SJSA1 (cell line): ENCODE measurements at regions not wholly inside any gene's neighbourhood (a gene's known extent, or its start where the extent isn't known, plus 50 kb on each side); places are given as distances from the start of the nearest gene placed in this dataset.
A peak's percentile ranks its signal among the peaks of the same experiment; 100 is the strongest.

Experiments
- DNase-seq, 2 experiments: peaks; one replicate each; pipeline ENCODE4 v3.0.0-alpha.2; 2015 to 2020; ENCODE audit warnings: low spot score in 2 of 2, low read depth in 1 of 2
- H3K27ac ChIP-seq: fragments of 250-450 bp; sonication (Bioruptor Pico); 2 replicates; pipeline ENCODE4 v1.5.1; 2020; ENCODE audit warnings: mild to moderate bottlenecking, moderate library complexity
- H3K27me3 ChIP-seq: fragments of 250-450 bp; sonication (Bioruptor Pico); replicated peaks from 2 replicates; pipeline ENCODE4 v1.5.1; 2020; ENCODE audit warnings: mild to moderate bottlenecking, moderate library complexity
- H3K36me3 ChIP-seq: fragments of 250-450 bp; sonication (Bioruptor Pico); 2 replicates; pipeline ENCODE4 v1.5.1; 2020; ENCODE audit warnings: mild to moderate bottlenecking
- H3K4me1 ChIP-seq: fragments of 250-450 bp; sonication (Bioruptor Pico); replicated peaks from 2 replicates; pipeline ENCODE4 v1.6.1; 2021; ENCODE audit warnings: mild to moderate bottlenecking
- H3K4me3 ChIP-seq: fragments of 250-450 bp; sonication (Bioruptor Pico); 2 replicates; pipeline ENCODE4 v1.5.1; 2020; ENCODE audit warnings: mild to moderate bottlenecking
- H3K9me3 ChIP-seq: fragments of 250-450 bp; sonication (Bioruptor Pico); replicated peaks from 2 replicates; pipeline ENCODE4 v1.5.1; 2020; ENCODE audit warnings: mild to moderate bottlenecking

DNA sequence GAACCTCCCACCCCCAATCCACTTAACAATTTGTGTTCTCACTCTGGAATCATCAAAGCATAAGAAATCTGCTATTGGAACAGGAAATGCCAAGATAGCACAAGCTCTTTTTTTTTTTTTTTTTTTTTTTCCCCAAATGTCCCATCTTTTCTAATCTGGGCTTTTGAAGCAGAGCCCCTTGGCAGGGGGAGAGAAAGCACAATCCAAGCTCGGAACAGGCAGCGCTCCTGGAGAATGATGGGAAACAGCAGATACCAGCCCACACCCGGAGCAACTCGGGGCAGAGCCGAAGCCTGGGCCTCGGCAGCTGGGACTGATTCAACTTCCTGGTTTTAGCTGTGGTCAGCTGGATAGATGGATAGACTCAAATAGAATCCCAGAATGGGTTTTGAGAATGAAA, 235.1 kb downstream of the QDPR start:
- Histone ChIP-seq H3K9me3 (no peaks in the 10 kb centered on the region), H3K4me1 (no peaks in the 10 kb centered on the region; the same call in 1 of the 2 replicates), H3K4me3 (no peak overlapping the region), H3K27ac (no peak overlapping the region), H3K36me3 (no peaks in the 10 kb centered on the region), H3K27me3 (no peaks in the 10 kb centered on the region)
- peak in 1 of 2 experiments; percentile 42 for DNase-seq

DNA sequence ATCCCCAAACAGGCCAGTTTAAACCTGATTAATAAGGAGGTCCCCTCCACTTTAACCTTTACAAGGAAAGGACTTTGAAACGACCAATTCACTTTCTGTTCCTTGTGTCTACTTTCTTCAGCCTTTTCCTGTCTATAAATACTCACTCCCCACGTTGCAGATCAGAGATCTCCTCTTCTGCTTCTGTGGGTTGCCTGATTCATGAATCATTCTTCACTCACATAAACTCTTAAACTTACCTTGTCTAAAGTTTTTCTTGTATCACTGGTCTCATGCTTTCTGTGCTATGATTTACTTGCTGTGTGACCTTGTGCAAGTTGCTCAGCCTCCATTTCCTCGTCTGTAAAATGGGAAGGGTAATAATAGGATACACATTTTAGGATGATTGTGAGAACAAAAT, 236.1 kb downstream of the QDPR start:
- H3K4me3 ChIP-seq, result no peak overlapping the region
- no peaks in the 10 kb centered on the region for H3K36me3 ChIP-seq
- no peaks in the 10 kb centered on the region for H3K9me3 ChIP-seq
- H3K4me1 ChIP-seq, result no peaks in the 10 kb centered on the region; the same call in 1 of the 2 replicates
- peak in 1 of 2 experiments; percentile 8 for DNase-seq
- no peak overlapping the region for H3K27ac ChIP-seq
- H3K27me3 ChIP-seq, result no peaks in the 10 kb centered on the region

DNA sequence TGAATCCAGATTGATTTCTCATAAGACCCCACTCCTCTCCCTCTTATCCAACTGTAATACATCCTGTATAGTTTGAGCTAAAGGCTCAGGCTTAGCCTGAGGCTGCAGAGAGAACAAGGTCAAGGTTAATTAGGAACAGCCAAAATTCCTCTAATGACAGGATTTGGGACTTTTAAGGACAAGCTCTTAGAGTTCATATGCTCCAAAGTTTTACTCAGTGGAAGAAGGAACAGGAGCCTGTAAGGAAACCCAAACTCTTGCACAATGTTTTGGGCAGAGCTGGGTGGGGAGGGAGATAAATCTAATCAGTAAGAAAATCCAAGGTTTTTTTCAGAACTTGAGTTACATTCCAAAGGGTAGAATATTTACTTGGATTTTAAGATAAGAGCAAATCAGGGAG, 238.8 kb downstream of the QDPR start:
- Histone ChIP-seq H3K4me1 (no peaks in the 10 kb centered on the region; the same call in 1 of the 2 replicates), H3K4me3 (no peak overlapping the region), H3K27me3 (no peaks in the 10 kb centered on the region), H3K27ac (no peak overlapping the region), H3K9me3 (no peaks in the 10 kb centered on the region), H3K36me3 (no peaks in the 10 kb centered on the region)
- peak in 1 of 2 experiments; percentile 11 for DNase-seq

DNA sequence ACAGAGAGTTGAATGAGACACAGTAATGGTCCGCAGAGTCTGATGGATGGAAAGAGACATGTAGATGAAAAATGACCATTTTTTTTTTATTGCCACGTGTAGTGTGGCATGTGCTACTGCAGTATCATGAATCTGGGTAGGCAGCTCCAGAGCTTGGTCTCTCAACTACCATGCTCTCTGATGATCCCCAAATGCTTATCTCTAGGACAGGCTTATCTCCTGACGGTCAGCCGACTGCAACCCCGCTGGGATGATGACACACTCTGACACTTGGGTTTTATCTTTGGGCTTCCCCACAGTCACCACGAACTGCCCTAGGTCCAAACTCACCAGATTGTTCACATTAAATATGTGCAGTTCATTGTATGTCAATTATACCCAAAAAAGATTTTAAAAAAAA, 239.7 kb downstream of the QDPR start:
- no peaks in the 10 kb centered on the region for H3K36me3 ChIP-seq
- peak in 1 of 2 experiments; percentile 30 for DNase-seq
- H3K4me1 ChIP-seq, result no peaks in the 10 kb centered on the region; the same call in 1 of the 2 replicates
- H3K27ac ChIP-seq, result no peak overlapping the region
- no peak overlapping the region for H3K4me3 ChIP-seq
- no peaks in the 10 kb centered on the region for H3K27me3 ChIP-seq
- H3K9me3 ChIP-seq, result no peaks in the 10 kb centered on the region

DNA sequence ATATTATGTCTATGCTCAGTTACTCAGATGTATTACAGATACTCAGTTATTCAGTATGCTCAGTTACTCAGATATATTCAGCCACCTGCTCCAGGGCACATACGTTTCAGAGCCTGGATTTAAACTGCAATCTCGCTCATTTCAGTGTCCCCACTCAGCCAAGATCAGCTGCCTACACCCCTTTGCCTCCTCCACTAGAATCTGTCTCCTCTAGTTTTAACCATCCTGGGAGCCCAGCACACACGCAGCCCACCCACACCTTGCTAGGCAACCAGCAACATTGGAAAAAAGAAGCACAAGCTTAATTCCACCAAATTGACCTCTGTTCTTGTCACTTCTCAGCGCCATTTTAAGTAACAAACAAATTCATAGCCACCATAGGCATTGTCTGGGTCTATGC, 246.2 kb downstream of the QDPR start:
- Histone ChIP-seq H3K4me3 (no peak overlapping the region), H3K27me3 (no peaks in the 10 kb centered on the region), H3K4me1 (peaks cover 4% of the 10 kb centered on the region), H3K36me3 (no peaks in the 10 kb centered on the region), H3K27ac (no peak overlapping the region), H3K9me3 (no peaks in the 10 kb centered on the region)
- no peak for DNase-seq

DNA sequence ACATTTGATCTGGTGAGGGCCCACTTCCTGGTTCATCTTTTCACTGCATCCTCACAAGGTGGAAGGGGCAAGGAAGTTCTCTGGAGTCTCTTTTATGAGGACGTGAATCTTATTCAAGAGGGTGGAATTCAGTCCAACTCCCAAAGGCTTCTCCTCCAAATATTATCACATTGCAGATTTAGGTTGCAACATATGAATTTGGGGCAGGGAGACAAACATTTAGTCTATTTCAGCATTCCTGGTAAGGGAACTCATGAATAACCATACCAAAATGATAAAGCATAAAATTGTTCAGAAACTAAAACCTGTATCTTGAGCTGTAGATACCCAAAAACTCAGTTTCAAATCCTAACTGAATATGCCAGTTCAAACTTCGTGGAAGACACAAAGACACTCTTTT, 246.8 kb downstream of the QDPR start:
- Histone ChIP-seq H3K4me1 (peaks cover 9% of the 10 kb centered on the region), H3K4me3 (no peak overlapping the region), H3K9me3 (peaks cover 3% of the 10 kb centered on the region), H3K27ac (no peak overlapping the region), H3K36me3 (no peaks in the 10 kb centered on the region), H3K27me3 (no peaks in the 10 kb centered on the region)
- no peak for DNase-seq

DNA sequence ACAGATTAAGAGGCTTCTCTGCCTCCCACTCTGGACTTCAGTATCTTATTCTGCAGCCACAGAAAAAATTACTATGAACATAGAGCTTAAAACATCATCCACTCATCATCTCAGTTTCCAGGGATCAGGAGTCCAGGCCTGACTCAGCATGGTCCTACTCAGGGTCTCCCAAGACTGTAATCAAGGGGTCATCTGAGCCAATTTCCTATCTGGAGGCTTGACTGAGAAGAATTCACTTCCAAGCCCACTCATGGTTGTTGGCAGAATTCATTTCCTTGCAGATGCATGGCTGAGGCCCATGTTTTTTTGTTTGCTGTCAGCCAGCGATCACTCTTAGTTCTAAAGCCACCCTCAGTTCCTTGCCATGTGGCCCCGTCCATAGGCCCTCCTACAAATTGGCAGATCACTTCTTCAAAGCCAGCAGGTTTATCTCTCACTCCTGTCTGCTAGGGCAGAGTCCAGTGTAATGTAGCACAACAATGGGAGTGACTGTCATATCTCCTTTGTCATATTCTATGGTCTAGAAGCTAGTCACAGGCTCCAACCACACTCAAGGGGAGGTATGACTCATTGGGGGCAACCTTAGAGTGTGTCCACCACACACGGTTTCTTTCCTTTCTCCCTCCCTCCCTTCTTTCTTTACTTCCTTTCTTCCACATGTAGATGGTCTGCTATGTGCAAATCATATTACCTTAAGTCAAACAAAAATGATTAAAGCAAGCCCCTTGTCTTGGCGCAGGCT, 251.6 kb downstream of the QDPR start:
- H3K36me3 ChIP-seq, result no peaks in the 10 kb centered on the region
- H3K4me3 ChIP-seq, result no peak overlapping the region
- DNase-seq, result peak; percentile 68 to 71
- H3K27me3 ChIP-seq, result no peaks in the 10 kb centered on the region
- H3K9me3 ChIP-seq, result peaks cover 7% of the 10 kb centered on the region
- H3K4me1 ChIP-seq, result peaks cover 13% of the 10 kb centered on the region
- peak overlapping the region; percentile 12; the same call in 1 of the 2 replicates for H3K27ac ChIP-seq

DNA sequence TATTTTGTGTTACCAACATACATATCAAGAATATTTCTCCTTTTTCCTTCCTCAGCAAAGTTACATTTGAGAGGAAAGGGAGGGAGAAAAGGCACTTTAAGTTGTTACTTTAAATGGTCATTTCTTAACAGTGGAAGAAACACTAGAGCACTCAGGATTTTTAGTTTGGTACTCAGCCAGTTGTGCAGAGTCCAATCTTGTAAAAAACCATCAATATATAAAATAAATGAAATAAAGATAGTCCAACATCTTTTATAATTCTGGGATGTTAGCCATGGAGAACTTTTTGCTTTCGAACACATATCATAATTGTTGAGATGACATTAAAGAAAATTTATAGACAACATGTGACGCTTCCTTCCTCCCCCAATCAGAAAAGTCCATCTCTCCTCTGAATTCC, 253.8 kb downstream of the QDPR start:
- Histone ChIP-seq H3K36me3 (no peaks in the 10 kb centered on the region), H3K4me3 (no peak overlapping the region), H3K9me3 (peaks cover 7% of the 10 kb centered on the region), H3K4me1 (peaks cover 13% of the 10 kb centered on the region), H3K27me3 (no peaks in the 10 kb centered on the region), H3K27ac (no peak overlapping the region)
- DNase-seq, result no peak

DNA sequence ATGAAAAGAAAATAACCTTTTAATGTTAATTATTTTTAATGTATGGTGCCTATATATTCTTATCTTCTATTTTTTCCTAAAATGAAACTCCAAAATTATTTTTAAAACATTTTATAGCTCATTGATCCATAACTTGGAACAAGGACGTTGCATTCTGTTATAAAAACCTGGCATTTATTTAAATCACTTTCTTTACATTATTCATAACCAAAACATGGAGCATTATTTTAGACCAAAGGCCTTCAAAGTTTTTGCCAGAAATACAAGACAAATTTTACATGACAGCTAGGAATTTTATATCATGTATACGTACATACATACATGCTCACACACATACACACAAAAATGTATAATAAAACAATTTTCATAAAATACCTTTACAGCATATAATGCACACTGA, 259.8 kb downstream of the QDPR start:
- DNase-seq, result no peak
- no peak overlapping the region for H3K27ac ChIP-seq
- H3K9me3 ChIP-seq, result no peaks in the 10 kb centered on the region
- peaks cover 10% of the 10 kb centered on the region for H3K4me1 ChIP-seq
- H3K27me3 ChIP-seq, result no peaks in the 10 kb centered on the region
- H3K36me3 ChIP-seq, result no peaks in the 10 kb centered on the region
- no peak overlapping the region for H3K4me3 ChIP-seq

DNA sequence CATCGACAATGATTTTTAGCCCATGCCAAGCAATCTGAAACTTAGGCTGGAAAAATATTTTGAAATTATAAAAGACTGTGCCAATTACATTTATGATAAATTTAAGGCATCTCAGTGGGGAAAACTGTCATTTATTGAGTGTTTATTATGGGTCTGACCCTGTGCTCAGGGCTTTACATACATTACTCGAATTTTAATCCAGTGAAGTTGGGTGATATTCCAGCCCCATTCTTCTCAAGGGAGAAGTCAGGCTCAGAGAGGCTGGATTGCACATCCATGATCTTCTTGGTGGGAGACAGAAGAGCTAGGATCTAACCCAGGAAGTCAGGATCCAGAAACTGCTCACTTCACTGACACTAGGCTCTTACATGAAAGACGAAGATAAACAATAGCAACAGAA, 260.8 kb downstream of the QDPR start:
- H3K4me1 ChIP-seq, result peaks cover 10% of the 10 kb centered on the region
- no peaks in the 10 kb centered on the region for H3K9me3 ChIP-seq
- DNase-seq, result no peak
- no peak overlapping the region for H3K4me3 ChIP-seq
- no peaks in the 10 kb centered on the region for H3K27me3 ChIP-seq
- H3K36me3 ChIP-seq, result no peaks in the 10 kb centered on the region
- H3K27ac ChIP-seq, result peak overlapping the region; percentile 4

DNA sequence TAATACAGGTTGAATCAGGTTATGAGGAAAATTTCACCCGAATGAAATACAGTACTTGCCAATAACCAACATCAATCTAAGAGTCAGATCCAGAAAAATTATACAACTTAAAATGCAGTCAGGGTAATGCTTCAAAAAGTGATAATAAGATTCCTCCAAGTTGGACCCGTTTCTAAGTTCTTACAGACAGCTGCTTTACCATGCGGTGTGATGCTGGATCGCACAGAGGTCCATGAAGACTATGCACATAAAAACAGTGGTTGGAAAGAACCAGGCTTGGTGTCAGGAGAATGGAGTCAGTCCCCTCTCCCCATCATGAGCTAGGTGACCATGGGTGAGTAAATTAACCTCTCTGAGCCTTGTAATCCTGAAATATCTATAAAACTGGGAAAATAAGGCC, 261.3 kb downstream of the QDPR start:
- peaks cover 10% of the 10 kb centered on the region for H3K4me1 ChIP-seq
- H3K27ac ChIP-seq, result no peak overlapping the region
- H3K4me3 ChIP-seq, result no peak overlapping the region
- no peaks in the 10 kb centered on the region for H3K9me3 ChIP-seq
- no peaks in the 10 kb centered on the region for H3K36me3 ChIP-seq
- no peak for DNase-seq
- no peaks in the 10 kb centered on the region for H3K27me3 ChIP-seq

DNA sequence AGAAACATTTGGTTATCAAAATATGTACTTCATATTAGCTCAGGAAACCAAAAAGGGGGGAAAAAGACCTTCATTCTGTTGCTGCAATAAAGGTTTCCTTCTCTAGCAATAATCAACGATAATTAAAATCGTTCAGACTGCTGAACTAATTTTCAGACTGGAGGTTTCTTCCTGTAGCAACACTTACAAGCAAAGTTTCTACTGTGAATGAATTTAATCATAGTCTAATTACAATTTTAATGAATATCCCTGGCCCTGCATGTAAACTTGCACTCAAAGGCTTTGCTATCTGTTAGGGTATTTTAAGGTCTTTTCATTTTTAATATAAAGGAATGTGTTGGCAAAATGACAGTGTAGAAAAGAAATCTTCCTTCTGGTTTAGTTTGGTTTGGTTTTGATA, 265.2 kb downstream of the QDPR start:
- no peak overlapping the region for H3K4me3 ChIP-seq
- H3K27ac ChIP-seq, result no peak overlapping the region
- H3K9me3 ChIP-seq, result peaks cover 6% of the 10 kb centered on the region; the same call in 1 of the 2 replicates
- no peaks in the 10 kb centered on the region for H3K36me3 ChIP-seq
- peaks cover 19% of the 10 kb centered on the region for H3K4me1 ChIP-seq
- no peaks in the 10 kb centered on the region for H3K27me3 ChIP-seq
- DNase-seq, result no peak

DNA sequence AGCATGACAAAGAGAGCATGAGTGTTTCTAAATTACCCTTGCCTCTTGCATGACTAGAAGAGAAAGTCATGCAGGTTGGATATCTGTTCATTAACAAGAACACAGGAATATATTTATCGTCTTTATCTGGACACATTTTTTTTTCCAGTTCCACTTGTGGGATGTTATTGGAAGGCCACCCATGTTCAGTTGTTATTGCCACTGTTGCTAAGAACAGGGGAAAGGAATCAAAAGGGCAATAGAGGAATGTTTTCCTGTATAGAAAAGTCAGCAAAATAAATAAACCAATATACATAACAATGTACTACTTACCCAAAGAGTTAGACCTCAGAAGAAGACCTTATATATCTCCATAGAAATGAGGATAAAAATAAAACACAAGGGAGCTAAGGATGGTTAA, 270.1 kb downstream of the QDPR start:
- Histone ChIP-seq H3K4me1 (peaks cover 31% of the 10 kb centered on the region), H3K27ac (peak overlapping the region; percentile 73), H3K9me3 (peaks cover 6% of the 10 kb centered on the region; the same call in 1 of the 2 replicates), H3K36me3 (no peaks in the 10 kb centered on the region), H3K27me3 (no peaks in the 10 kb centered on the region), H3K4me3 (no peak overlapping the region)
- DNase-seq, result peak; percentile 76 to 96

DNA sequence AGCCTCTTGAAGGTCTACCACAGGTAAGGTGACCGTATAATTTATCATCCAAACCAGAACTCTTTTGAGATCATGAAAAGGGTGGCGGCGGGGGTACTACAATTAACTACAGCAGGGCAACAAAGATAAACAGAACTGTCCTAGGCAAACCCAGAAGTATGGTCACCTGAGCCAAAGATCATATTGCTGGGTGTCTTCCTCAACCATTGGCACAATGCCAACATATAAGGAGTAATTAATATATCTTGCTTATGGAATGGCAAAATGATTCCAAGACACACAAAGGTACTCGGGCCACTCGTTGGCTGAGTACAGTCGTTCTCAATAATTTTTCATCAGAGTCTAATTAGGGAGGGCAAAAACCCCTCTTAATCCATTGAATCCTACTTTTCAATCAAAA, 273.3 kb downstream of the QDPR start:
- Histone ChIP-seq H3K4me3 (no peak overlapping the region), H3K36me3 (no peaks in the 10 kb centered on the region), H3K27ac (no peak overlapping the region), H3K27me3 (no peaks in the 10 kb centered on the region), H3K9me3 (peaks cover 6% of the 10 kb centered on the region; the same call in 1 of the 2 replicates), H3K4me1 (peaks cover 35% of the 10 kb centered on the region)
- DNase-seq, result no peak

DNA sequence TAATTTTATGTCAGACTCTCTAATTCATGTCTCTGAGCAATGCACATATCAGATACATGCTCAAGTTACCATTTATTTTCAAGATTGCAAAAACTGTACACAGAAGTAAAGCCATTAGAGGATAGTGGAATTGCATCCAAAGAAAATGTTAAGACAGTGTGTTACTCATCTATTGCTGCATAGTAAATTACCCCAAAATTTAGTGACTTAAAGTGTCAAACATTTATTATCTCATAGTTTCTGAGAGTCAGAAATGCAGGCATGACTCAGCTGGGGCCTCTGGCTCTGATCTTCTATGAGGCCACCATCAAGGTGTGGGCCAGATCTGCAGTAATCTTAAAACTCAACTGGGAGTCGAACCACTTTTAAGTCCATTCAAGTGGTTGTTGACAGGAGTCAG, 275.2 kb downstream of the QDPR start:
- no peaks in the 10 kb centered on the region for H3K36me3 ChIP-seq
- H3K4me3 ChIP-seq, result no peak overlapping the region
- peak in 1 of 2 experiments; percentile 28 for DNase-seq
- no peaks in the 10 kb centered on the region for H3K9me3 ChIP-seq
- no peaks in the 10 kb centered on the region for H3K27me3 ChIP-seq
- peaks cover 36% of the 10 kb centered on the region for H3K4me1 ChIP-seq
- no peak overlapping the region for H3K27ac ChIP-seq
